Brain microvascular endothelial cell (primary cell): ENCODE measurements at regions not wholly inside any gene's neighbourhood (a gene's known extent, or its start where the extent isn't known, plus 50 kb on each side); places are given as distances from the start of the nearest gene placed in this dataset.

ENCODE experiments used
- DNase-seq: peaks from one replicate; pipeline ENCODE4 v3.0.0-alpha.2; 2020
- H3K27ac ChIP-seq: fragments of 250-450 bp; sonication (Bioruptor Pico); 2 replicates; pipeline ENCODE4 v1.5.1; 2020; ENCODE audit warnings: mild to moderate bottlenecking, moderate library complexity
- H3K27me3 ChIP-seq: fragments of 250-450 bp; sonication (Bioruptor Pico); replicated peaks from 2 replicates; pipeline ENCODE4 v1.5.1; 2020; ENCODE audit warnings: mild to moderate bottlenecking
- H3K36me3 ChIP-seq: fragments of 250-450 bp; sonication (Bioruptor Pico); replicated peaks from 2 replicates; pipeline ENCODE4 v1.5.1; 2020; ENCODE audit warnings: mild to moderate bottlenecking
- H3K4me3 ChIP-seq: 2 replicates; pipeline ENCODE4 v1.5.1; 2011; ENCODE audit warnings: low read depth, mild to moderate bottlenecking, control low read depth, low read length, moderate library complexity
- CTCF ChIP-seq: IDR thresholded peaks from 2 replicates; pipeline ENCODE4 v1.5.1; 2011; ENCODE audit warnings: low read depth, mild to moderate bottlenecking, moderate library complexity, low read length, control low read depth, inconsistent platforms; ENCODE audit errors: missing control alignments
- in situ Hi-C: cut with HindIII; loops from 2 replicates; pipeline ENCODE4 v1.10.0; 2017; ENCODE audit warnings: low sequenced_read_pairs, low pct_ligation_motif_present

GRCh38 chr13:73873940-73874830, 260.0 kb downstream of the KLF12 start:
- no peak for DNase-seq
- Histone ChIP-seq H3K27ac (no peak overlapping the region), H3K36me3 (no peaks in the 10 kb centered on the region), H3K27me3 (no peaks in the 10 kb centered on the region), H3K4me3 (no peak overlapping the region)
- in situ Hi-C loops = no loop called here
- TF ChIP-seq CTCF = no peak

- no peak overlapping the region for H3K4me3 ChIP-seq
- in situ Hi-C loops = no loop called here
- H3K27ac ChIP-seq = no peak overlapping the region
- no peak for DNase-seq
- TF ChIP-seq CTCF = no peak
- H3K27me3 ChIP-seq = no peaks in the 10 kb centered on the region
- no peaks in the 10 kb centered on the region for H3K36me3 ChIP-seq
These were observed 261.8 kb downstream of the KLF12 start for GRCh38 chr13:73872397-73872796.

- Histone ChIP-seq H3K36me3 (no peaks in the 10 kb centered on the region), H3K4me3 (peak overlapping the region; percentile 43), H3K27me3 (no peaks in the 10 kb centered on the region), H3K27ac (peak overlapping the region; percentile 81)
- peak; percentile 97 for DNase-seq
- TF ChIP-seq CTCF = no peak
- in situ Hi-C loops = no loop called here
These were observed 263.0 kb downstream of the KLF12 start for GRCh38 chr13:73870970-73871935.

GRCh38 chr13:73870036-73870741, 264.0 kb downstream of the KLF12 start:
- H3K27ac ChIP-seq = peak overlapping the region; percentile 81
- H3K4me3 ChIP-seq = no peak overlapping the region
- H3K36me3 ChIP-seq = no peaks in the 10 kb centered on the region
- no peak for DNase-seq
- in situ Hi-C loops = no loop called here
- no peaks in the 10 kb centered on the region for H3K27me3 ChIP-seq
- TF ChIP-seq CTCF = no peak

- no peaks in the 10 kb centered on the region for H3K27me3 ChIP-seq
- in situ Hi-C loops = no loop called here
- DNase-seq = no peak
- H3K36me3 ChIP-seq = no peaks in the 10 kb centered on the region
- H3K4me3 ChIP-seq = no peak overlapping the region
- no peak for TF ChIP-seq CTCF
- H3K27ac ChIP-seq = no peak overlapping the region
These were observed 269.2 kb downstream of the KLF12 start for GRCh38 chr13:73865027-73865426.
